GM21786 (cell line): ENCODE measurements at regions not wholly inside any gene's neighbourhood (a gene's known extent, or its start where the extent isn't known, plus 50 kb on each side); places are given as distances from the start of the nearest gene placed in this dataset.
"Not testable (repeated sequence)": the region's sequence is repeated elsewhere in the genome, so short reads cannot be mapped to it uniquely, and the experiment has no call there.

Experiments
- ATAC-seq: cut with Tn5 transposase; IDR thresholded peaks from one replicate; pipeline ENCODE4 v1.9.1; 2021; ENCODE audit not compliant: unreplicated experiment

GRCh38 chr9:587527-587926 lies 254.0 kb upstream of the DMRT1 start:
- no peak for ATAC-seq

- no peak for ATAC-seq
Measured at GRCh38 chr9:588981-589380, 252.5 kb upstream of the DMRT1 start.

- no peak for ATAC-seq
Measured at GRCh38 chr9:589723-590122, 251.8 kb upstream of the DMRT1 start.

GRCh38 chr9:591292-591691 lies 250.2 kb upstream of the DMRT1 start:
- no peak for ATAC-seq

- no peak for ATAC-seq
Measured at GRCh38 chr9:592225-592624, 249.3 kb upstream of the DMRT1 start.

GRCh38 chr9:592733-593132 lies 248.8 kb upstream of the DMRT1 start:
- no peak for ATAC-seq

GRCh38 chr9:593809-594208 lies 247.7 kb upstream of the DMRT1 start:
- ATAC-seq, result no peak

GRCh38 chr9:596703-597102 lies 244.8 kb upstream of the DMRT1 start:
- no peak for ATAC-seq

GRCh38 chr9:600006-600405 lies 241.5 kb upstream of the DMRT1 start:
- ATAC-seq, result no peak

GRCh38 chr9:602716-603115 lies 238.8 kb upstream of the DMRT1 start:
- ATAC-seq, result no peak

GRCh38 chr9:603126-603525 lies 238.4 kb upstream of the DMRT1 start:
- no peak for ATAC-seq

GRCh38 chr9:607417-607816 lies 234.1 kb upstream of the DMRT1 start:
- ATAC-seq, result no peak

- peak; percentile 90 for ATAC-seq
Measured at GRCh38 chr9:613771-614347, 227.6 kb upstream of the DMRT1 start.

- ATAC-seq, result no peak
Measured at GRCh38 chr9:614431-614830, 227.1 kb upstream of the DMRT1 start.

- ATAC-seq, result no peak
Measured at GRCh38 chr9:615756-616155, 225.7 kb upstream of the DMRT1 start.

GRCh38 chr9:616694-617093 lies 224.8 kb upstream of the DMRT1 start:
- no peak for ATAC-seq

- ATAC-seq, result no peak
Measured at GRCh38 chr9:617445-618085, 223.9 kb upstream of the DMRT1 start.

- ATAC-seq, result no peak
Measured at GRCh38 chr9:618478-618877, 223.0 kb upstream of the DMRT1 start.

GRCh38 chr9:621201-621855 lies 220.2 kb upstream of the DMRT1 start:
- ATAC-seq, result no peak

GRCh38 chr9:624935-625500 lies 216.5 kb upstream of the DMRT1 start:
- ATAC-seq, result no peak

GRCh38 chr9:625613-626012 lies 215.9 kb upstream of the DMRT1 start:
- no peak for ATAC-seq

GRCh38 chr9:626114-626513 lies 215.4 kb upstream of the DMRT1 start:
- not testable (repeated sequence) for ATAC-seq
